Stimulated activated CD8-positive, alpha-beta memory T cell treated with anti-CD3 and anti-CD28 coated beads, Interleukin-4, amount 100 ng/mL, for 24 hours (primary cell): ENCODE measurements at regions not wholly inside any gene's neighbourhood (a gene's known extent, or its start where the extent isn't known, plus 50 kb on each side); places are given as distances from the start of the nearest gene placed in this dataset.
"Not testable (repeated sequence)": the region's sequence is repeated elsewhere in the genome, so short reads cannot be mapped to it uniquely, and the experiment has no call there.

Experiments used
- DNase-seq: peaks from one replicate; pipeline ENCODE4 v3.0.0-alpha.2; 2020; ENCODE audit warnings: low read depth

DNA sequence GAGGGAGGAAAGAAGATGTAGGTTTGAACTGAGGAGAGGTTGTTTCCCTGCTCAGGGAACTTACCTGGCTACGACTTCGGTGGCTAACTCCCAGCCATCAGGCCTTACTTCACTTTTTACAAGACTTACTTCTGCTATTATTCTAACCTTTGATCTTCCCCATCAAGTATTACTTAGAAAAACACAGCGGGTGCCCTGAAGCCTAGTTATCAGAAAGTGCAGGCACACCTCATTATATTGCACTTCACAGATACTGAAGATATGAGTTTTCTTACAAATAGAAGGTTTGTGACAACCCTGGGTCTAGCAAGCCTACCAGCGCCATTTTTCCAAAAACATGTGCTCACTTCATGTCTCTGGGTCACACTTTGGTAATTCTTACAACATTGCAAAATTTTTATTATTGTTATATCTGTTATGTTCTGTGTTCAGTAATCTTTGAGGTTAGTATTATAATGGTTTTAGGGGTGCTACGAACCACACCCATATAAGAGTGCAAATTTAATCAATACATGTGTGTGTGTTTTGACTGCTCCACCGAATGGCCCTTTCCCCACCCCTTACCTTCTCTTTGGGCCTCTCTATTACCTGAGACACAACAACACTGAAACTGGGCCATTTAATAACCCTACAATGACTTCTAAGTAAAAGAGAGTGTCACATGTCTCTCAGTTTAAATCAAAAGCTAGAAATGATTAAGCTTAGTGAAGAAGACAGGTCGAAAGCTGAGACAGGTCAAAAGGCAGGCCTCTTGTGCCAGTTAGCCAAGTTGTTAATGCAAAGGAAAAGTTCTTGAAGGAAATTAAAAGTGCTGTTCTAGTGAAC, 2102.7 kb upstream of the WWC1 start:
- DNase-seq: no peak

DNA sequence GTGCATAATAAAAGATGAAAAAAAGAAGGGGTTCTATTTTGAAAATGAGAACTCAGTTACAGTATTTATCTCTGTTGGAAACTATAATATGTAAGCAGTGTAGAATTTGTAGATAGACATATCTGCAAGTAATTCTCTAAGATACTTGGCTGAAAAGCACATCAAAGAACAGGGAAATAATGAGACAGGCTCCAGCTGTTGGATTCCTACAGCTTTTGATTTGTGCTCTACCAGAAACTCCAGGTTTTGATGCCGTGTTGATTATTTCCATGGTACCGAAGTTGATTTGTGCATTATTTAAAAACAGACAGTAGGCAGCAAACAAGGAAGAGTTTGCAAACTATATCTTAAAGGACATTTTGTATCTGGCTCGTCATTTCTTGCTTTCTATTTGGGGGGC, 2098.7 kb upstream of the WWC1 start:
- no peak for DNase-seq

DNA sequence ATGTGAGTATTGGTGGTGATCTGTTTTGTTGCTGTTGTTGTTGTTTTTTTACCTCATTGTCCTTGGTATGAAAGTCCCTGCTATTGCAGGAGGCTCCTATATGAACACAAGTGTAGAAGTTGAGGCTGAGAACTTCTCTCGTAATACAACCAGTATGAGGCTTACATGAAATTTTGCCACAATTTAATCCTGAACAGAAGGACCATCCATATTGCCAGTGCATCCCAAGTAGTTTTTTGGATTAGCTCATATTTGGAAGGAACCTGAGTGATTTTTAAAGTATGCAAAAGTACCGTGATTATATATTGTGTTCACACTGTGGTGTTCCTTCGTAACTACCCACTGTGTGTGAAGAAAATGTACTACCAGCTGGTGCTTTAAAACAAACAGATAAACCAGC, 2095.5 kb upstream of the WWC1 start:
- DNase-seq: no peak

DNA sequence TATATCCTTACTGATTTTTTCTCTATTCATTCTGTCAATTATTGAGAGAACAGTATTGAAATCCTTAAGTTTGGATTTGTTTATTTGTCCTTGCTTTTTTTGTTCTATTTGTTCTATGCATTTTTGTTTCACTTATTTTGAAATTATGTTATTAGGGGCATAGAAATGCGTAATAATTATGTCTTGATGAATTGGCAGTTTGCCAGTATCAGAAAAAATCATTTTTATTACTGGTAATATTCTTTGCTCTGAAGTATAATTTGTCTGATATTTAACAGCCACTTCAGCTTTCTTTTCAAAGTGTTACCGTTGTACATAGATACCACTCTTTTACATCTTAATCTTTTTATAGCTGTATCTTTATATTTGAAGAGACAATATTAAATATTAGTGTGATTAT, 2090.9 kb upstream of the WWC1 start:
- DNase-seq: no peak

DNA sequence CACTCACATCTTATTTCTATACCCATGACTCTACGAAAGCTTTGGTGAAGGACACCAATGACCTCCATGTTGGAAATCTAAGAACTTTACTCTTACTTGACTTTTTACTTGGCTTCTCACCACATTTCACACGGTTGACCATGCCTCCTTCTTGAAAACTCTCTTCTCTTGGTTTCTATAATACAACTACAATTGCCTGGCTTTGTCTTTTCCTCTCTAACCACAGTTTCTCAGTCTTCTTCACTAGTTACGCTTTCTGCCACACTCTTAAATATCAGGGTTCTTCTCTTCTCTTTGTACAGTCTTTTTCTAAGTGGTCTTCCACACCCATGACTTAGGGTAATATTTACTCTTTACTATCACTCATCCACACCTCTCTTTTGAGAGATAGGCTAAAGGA, 2079.8 kb upstream of the WWC1 start:
- DNase-seq: no peak

DNA sequence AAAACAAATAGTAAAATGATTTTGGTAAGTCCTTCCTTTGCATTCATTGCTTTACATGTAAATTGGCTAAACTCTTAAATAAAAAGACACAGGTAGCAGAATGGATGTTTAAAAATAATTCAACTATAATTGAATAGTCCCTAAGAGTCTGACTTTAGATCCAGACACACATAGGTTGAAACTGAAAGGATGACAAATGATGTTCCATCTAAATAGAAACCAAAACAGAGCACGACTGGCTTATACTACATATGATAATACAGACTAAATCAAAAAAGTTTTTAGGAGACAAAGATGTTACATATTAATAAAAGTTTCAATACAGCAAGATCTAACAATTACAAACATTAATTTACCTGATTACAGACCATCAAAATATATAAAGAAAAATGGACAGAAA, 2055.1 kb upstream of the WWC1 start:
- no peak for DNase-seq

DNA sequence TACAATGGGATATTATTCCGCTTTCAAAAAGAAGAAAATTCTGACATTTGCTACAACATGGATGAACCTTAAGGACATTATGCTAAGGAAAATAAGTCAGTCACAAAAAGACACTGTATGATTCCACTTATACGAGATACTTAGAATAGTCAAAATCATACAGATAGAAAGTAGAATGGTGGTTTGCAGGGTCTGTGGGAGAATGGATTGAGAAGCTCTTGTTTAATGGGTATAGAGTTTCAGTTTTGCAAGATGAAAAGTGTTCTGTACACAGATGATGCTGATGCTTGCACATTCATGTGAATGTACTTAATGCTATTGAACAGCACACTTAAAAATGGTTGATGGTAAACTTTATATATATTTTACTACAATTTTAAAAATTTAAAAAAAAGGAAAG, 2050.7 kb upstream of the WWC1 start:
- no peak for DNase-seq

DNA sequence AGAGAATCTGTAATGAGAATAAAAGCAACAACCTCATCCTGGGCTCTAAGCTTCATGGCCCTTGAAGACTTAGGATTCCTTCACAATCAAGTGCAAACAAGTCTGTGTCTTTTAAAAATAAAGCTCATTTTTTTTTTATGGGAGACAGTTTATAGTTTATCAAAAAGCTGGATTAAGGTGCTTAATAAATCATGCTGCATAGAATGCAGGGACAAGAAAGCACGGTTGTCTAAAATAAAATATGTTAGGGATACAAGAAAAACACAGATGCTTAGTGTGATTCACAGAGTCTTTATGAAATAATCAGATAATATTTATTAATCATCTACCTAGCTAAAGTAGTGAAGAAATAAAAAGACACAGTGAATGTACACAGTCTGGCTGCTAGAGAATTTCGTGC, 2045.9 kb upstream of the WWC1 start:
- DNase-seq: no peak

DNA sequence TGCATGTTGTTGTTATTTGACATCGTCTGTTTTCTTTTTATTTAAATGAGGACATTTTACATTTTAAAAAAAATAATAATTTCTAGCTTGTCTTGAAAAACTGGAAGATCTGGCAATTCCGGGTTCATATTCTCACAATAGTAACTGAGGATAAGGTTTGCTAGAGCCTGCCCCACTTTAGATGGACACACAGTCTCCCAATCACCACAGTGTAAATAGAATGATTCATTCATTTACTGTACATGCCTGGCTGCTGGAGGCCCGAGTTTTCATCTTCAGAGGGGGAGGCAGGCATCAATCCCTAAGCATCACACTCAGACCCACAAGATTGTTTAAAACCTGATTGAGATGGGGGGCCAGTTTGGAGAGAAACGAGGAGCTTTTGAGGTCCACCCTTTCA, 2039.7 kb upstream of the WWC1 start:
- DNase-seq: no peak

DNA sequence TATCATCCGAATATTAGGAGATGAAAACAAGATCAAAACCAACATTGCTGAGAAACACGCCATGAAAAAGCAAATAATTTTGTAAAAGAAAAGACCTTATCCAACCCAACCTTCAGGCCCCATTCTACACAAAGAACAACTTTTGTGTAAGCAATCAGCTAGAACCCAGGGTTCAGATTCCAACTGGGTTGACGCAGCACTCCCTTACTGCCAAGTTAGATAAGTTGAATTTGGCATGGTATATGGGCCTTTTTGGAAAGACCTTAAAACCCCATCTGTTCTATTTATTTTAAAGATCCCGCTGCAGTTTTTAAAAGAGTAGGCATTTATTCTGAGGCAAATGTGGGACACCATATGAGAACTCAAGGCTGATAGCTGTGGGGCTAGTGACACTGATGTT, 2033.8 kb upstream of the WWC1 start:
- DNase-seq: no peak

DNA sequence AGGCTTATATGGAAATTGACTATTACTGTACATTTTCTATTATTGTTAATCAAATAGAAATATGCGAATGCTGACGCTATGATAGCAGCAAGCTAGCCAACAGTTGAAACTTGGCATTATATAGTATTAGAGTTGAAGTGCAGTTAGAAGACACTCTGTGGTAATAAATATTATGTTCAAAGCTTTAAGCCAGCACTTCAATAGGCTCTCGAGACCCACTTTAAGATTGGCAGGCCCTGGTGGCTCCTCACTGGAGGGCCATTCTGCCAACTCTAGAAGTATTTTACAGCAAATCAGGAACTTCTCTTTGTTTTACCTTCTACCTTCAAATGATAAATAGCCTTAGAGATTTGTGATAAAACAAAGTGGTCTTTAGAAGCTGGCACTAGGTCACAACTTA, 2029.0 kb upstream of the WWC1 start:
- no peak for DNase-seq

DNA sequence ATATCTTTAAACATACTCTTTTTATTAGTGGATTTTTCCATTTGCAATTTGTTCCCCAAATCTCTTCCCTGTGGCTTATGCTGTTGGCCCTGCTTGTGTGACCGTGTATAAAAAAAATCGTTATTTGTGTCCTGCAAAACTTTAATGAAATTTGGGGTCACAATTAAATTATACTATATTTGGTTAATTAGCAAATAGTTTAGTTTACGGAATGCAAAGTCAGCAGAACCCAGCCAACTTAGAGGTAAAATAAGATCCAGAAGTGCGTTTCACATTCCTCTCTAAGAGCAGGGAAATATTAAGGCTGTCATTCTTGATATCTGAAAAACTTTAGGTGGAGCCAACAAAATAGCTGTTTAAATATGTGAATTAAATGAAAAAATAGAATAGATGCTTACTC, 2023.5 kb upstream of the WWC1 start:
- no peak for DNase-seq

DNA sequence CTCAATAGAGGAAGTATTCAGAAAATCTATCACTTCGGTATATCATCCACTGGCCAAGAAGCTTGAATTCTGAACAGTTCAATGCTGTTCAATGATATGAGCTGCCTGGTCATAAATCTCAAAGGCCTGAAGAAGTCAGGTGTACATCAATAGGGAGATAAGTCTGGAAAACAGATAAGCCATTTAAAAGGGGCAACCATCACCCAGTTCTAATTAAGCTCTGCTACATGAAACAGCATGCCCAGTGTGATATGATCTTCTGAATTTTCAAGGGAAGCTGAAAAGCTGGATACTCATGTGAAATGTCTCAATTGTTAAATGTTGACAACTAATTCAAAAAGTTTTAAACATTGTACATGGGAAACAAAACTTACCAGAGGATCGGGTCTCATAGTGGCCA, 2020.7 kb upstream of the WWC1 start:
- DNase-seq: no peak

DNA sequence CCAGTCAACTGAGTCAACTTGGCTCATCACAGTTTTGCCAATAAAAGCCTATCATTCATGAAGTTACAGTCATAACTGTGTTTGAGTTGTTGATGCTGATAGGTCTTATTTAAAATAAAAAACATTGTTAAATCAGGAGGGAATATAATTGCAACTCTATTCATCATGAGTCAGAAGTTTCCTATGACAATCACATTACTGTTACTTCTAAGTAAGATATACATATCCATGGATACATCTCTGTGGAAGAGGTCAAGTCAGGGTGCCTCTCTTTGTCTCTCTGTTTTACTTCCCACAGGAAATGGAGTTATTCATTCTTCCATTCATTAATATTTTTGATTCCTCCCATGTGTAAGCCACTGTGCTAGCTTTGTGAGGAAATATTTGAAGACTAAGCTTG, 2015.4 kb upstream of the WWC1 start:
- no peak for DNase-seq

DNA sequence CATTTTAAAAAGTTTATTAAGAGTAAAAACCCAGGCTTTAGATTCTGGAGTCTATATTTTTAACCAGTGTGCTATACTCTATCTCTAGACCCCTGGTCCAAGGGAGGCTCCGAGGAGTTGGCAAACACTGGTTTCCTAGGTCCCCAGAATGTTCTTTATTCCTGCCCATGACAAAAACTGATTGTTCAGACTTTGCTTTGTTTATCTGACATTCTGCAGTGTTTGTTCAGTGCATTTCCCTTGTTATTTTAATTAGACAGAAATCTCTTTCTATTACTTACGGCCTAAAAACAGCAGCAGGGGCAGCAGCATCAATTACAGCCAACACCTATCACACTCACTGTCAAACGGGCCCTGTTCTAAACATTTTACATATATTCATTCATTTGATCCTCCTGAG, 2011.6 kb upstream of the WWC1 start:
- no peak for DNase-seq

DNA sequence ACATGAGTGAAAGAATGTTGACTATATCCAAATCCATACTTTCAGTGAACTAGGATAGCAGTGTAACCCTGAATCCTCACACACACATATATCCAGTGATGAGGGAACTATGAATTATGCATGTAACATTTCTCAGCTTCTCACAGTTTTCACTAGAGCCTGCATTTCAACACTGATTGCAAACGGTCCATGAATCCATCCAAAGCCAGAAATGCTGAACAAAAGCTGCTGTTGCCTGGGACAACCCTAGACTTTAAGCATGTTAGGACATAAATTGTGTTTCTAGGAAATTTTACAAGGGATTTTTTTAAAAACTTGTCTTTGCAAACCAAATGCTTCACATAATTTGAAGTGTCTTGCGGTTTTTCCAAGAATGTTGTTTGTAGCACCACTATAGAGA, 2010.0 kb upstream of the WWC1 start:
- DNase-seq: no peak

DNA sequence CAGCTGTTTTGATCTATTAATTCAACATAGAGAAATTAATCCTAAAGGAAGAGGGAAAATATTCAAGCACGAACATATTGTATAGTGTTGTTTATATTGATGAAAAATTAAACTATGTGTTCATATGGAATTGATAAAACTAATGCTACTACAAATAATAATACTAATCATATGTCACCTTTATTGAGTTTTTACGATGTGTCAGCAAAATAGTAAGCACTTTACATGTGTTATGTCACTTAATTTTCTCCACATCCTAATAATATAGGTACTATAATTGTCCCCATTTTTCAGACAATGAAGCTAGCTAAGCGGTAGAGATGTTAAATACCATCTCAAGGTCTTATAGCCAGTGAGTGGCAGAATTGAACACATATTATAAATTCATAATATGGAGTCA, 2008.5 kb upstream of the WWC1 start:
- DNase-seq: no peak

DNA sequence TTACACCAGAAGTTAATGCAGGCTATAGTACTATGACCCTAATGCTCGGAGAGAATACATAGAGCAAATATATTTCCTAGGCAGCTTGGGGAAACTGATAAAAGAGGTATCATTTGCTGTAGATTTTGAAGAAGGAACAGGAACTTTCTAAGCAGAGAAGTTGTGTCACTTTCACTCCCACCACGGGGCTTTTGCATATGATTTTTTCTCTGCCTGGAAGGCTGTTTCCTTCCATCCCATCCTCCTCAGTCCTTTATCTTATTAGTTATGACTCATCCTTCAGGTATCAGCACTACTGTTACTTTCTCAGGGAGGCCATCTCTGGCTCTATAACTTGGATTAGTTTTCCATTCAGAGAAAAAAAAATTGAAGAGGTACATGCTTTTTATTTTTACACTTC, 2006.1 kb upstream of the WWC1 start:
- DNase-seq: no peak

DNA sequence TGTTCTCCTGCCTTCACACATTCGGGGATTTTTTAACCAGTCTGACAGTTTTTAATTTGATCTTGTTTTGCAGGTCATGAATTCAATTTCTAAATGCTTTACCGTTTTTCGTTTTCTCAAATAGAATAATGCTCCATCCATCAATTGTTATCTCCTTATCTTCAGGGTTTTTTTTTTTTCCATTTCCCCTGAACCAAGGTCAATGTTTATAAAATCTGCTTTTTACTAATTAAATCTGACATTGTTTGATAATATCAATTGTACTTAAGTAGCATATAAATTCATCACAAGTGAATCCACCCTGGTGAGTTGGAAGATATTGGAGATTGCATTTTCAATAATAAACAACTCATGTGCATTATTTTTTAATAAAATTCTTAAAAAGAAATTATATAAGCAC, 2004.6 kb upstream of the WWC1 start:
- DNase-seq: no peak

DNA sequence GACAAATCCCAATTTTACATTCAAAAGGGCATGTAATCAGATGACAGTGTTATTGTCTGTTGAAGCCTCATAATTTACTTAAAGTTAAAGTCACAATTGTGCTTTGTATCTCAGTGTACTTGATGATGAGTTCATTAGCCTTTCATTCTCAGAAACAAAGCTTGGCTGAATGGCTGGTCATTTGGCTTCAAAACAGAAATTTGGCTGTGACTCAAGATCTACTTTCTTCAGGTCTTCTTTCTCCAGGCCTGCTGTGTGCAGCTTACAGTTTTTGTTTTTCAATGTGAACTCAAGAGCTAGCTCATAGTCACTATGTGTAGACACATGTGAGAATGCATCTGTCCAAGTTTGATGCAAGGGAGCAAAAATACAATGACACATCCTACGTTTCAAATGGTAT, 2003.6 kb upstream of the WWC1 start:
- DNase-seq: no peak

DNA sequence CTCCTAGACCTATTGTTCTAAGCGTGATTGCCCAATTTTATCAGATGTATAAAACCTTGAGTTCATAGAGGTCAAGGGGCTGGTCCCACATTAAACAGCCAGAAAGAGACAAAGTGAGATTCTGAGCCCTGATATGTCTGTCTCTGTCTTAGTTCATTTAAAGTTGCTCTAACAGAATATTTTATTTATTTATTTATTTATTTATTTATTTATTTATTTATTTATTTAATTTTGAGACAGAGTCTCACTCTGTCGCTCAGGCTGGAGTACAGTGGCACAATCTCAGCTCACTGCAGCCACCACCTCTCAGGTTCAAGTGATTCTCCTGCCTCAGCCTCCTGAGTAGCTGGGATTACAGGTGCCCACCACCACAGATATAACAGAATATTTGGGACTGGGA, 1999.6 kb upstream of the WWC1 start:
- not testable (repeated sequence) for DNase-seq

DNA sequence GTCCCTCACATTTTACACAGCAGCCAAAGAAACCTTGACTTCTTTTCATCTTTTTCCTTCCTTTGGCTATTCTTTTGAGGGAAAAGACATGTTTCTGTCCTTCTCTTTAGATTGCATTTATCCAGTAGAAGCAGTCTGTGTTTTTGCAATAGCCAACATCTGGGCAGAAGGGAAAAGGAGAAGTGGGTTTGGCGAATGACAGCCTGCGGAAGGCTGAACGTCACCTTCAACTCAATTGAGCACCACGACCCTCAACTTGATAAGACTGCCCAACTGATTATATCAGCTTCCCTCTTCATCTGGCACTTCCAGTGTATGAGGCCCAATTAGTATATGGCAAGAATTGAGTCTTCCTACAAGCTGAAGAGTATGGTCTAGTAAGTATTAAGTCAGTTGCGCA, 1997.6 kb upstream of the WWC1 start:
- DNase-seq: no peak

DNA sequence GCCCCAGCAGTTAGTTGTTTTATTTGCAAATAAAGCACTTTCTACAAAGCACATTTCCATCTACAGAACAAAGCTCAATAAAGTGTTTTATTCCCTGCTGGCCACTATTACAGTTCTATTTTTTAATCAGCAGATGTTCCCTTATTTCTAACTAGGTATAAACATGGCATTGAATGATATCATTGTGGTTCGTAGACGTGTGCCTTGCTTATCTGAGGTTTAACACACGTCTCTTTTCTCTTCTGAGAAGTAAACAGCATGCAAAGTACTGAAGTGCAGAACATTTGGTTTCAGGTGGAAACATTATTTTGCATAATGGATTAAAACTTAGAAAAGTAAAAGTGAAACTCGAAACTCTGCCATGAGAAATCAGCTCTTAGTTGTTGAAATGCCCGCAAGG, 1989.3 kb upstream of the WWC1 start:
- DNase-seq: no peak

DNA sequence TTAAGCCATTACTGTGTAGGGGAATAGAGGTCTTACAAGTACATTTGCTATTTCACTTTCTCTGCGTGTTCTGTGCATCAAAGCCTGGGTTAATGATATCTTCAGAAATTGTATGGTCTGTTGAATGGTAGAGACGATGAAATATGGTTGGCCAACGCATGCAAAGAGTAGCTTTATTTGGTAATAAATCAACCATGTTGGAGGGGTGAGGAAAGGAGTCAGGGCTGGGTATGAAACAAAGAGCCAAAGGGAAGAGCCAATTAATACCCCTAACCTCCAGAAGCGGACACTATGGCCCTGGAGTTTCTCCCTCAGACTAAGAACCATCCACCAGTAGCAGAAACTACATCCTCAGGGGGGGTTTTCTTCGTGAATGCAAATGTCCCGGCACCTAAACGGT, 1974.0 kb upstream of the WWC1 start:
- no peak for DNase-seq
